ENCODE measurements at regions not wholly inside any gene's neighbourhood (a gene's known extent, or its start where the extent isn't known, plus 50 kb on each side); places are given as distances from the start of the nearest gene placed in this dataset.

DNA sequence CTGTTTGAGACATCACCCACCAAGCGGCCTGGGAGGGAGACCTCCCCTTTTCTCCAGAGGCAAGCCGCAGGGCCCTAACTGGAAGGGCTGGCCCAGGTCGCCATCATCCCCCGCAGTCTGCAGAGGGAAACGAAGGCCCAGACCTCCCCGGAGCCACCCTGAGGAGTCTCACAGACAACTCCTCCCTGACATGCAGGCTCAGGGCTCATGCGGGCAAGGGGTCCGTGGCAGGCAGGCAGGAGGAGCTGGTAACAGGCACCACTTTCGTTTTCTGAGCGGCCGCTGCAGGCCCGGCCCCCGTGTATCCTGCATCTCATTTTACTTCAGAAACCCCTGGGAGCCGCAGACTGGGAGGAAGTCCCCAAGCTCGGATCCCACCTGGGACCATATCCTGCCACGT is 192.0 kb upstream of the PPP1R26 start:
- no peaks in the 10 kb centered on the region for H3K9me3 ChIP-seq (replicated peaks; ENCODE audit: control insufficient read depth, insufficient read depth, low read depth, low read length)
- FAIRE-seq = no peak
- no peaks in the 10 kb centered on the region for H3K36me3 ChIP-seq (ENCODE audit: control insufficient read depth, insufficient read depth, low read length)
- no TSS peak for BruUV-seq (replicated peaks)
- peaks cover 26 to 49% of the 10 kb centered on the region in 2 experiments for H3K27me3 ChIP-seq (ENCODE audit: control insufficient read depth in 2 of 2, insufficient read depth in 2 of 2, low read length in 2 of 2)
- no peak for ATAC-seq
- 0% methylated on average over 11 of the region's 16 CpGs for WGBS (ENCODE audit: insufficient coverage, low coverage, missing lambda C conversion rate)
- no peak overlapping the region for H2AFZ ChIP-seq (ENCODE audit: low read depth, low read length)
- intact Hi-C loops (cut with micrococcal nuclease) (no loop called here), in situ Hi-C loops (cut with MboI) (no loop called here)
- H3K4me2 ChIP-seq (ENCODE audit: insufficient read depth, low read length) = no peak overlapping the region
- no peak overlapping the region for H3K4me3 ChIP-seq
- H3K27ac ChIP-seq (ENCODE audit: extremely low read depth, low read depth, low read length) = no peak overlapping the region
- ChIA-PET POLR2A (no interaction called here), CTCF (ENCODE audit: low intra/inter-chr PET ratio) (no interaction called here)
- H4K20me1 ChIP-seq (replicated peaks; ENCODE audit: control insufficient read depth, insufficient read depth, low read length) = peaks cover 10% of the 10 kb centered on the region; the same call in 1 of the 2 replicates
- no peak overlapping the region for H3K9ac ChIP-seq (ENCODE audit: insufficient read depth in 1 of 2, low read depth in 2 of 2, low read length in 2 of 2)
- no peaks in the 10 kb centered on the region for H3K79me2 ChIP-seq (ENCODE audit: control insufficient read depth, insufficient read depth, low read length)
- no peak for DNase-seq (ENCODE audit: extremely low read depth in 1 of 4, low spot score in 3 of 4)
- H3K4me1 ChIP-seq (replicated peaks in 1 of 2; ENCODE audit: control insufficient read depth in 2 of 2, insufficient read depth in 2 of 2, low read length in 2 of 2) = peaks cover 0 to 3% of the 10 kb centered on the region in 2 experiments; a peak in 1 of 5 replicates
- TF ChIP-seq CEBPG (CRISPR knock-in tag; IDR thresholded peaks at IDR 0.05) (no peak), CEBPG (tag; conservative IDR thresholded peaks at IDR 0.05 in 1 of 2, IDR thresholded peaks at IDR 0.05 in 1 of 2) (no peak), HDAC2 (IDR thresholded peaks at IDR 0.05) (no peak), ZBTB1 (CRISPR knock-in tag; IDR thresholded peaks at IDR 0.05; ENCODE audit: borderline replicate concordance, low read depth) (no peak)
- no peaks in the 10 kb centered on the region for H3K9me1 ChIP-seq (ENCODE audit: control insufficient read depth, insufficient read depth, low read length)

DNA sequence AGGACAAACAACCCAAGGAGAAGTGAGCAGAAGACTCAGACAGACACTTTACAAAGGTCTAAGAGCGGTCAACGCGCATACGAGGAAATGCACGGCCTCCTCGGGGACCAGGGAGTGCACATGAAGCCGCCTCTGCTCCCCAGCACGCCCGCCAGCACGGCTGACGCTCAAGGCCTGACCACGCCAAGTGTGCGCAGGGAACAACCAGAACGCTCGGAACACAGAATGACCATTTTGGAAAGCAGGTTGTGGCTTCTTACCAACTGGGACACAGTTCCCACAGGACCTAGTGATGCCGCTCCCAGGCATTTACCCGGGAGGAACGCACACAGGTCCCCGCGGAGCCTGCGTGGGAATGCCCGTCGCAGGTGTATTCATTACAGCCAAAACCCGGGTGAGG is 191.5 kb upstream of the PPP1R26 start:
- no peak overlapping the region for H3K4me3 ChIP-seq
- peaks cover 10% of the 10 kb centered on the region; the same call in 1 of the 2 replicates for H4K20me1 ChIP-seq (replicated peaks; ENCODE audit: control insufficient read depth, insufficient read depth, low read length)
- FAIRE-seq (no peak), DNase-seq (ENCODE audit: extremely low read depth in 1 of 4, low spot score in 3 of 4) (no peak), ATAC-seq (no peak)
- in situ Hi-C loops (cut with MboI) (no loop called here), intact Hi-C loops (cut with micrococcal nuclease) (no loop called here)
- ChIA-PET CTCF (ENCODE audit: low intra/inter-chr PET ratio) (no interaction called here), POLR2A (interaction anchor here (0.9 kb wide), 1 partner anchor 15 kb away, joined by 4 read pairs; no protein-coding TSS in a partner anchor)
- H3K4me1 ChIP-seq (replicated peaks in 1 of 2; ENCODE audit: control insufficient read depth in 2 of 2, insufficient read depth in 2 of 2, low read length in 2 of 2) = peaks cover 0 to 3% of the 10 kb centered on the region in 2 experiments; a peak in 1 of 5 replicates
- no TSS peak for BruUV-seq (replicated peaks)
- H3K9me3 ChIP-seq (replicated peaks; ENCODE audit: control insufficient read depth, insufficient read depth, low read depth, low read length) = no peaks in the 10 kb centered on the region
- no peaks in the 10 kb centered on the region for H3K36me3 ChIP-seq (ENCODE audit: control insufficient read depth, insufficient read depth, low read length)
- no peak overlapping the region for H3K27ac ChIP-seq (ENCODE audit: extremely low read depth, low read depth, low read length)
- peaks cover 26 to 47% of the 10 kb centered on the region in 2 experiments for H3K27me3 ChIP-seq (ENCODE audit: control insufficient read depth in 2 of 2, insufficient read depth in 2 of 2, low read length in 2 of 2)
- H3K79me2 ChIP-seq (ENCODE audit: control insufficient read depth, insufficient read depth, low read length) = no peaks in the 10 kb centered on the region
- WGBS (ENCODE audit: insufficient coverage, low coverage, missing lambda C conversion rate) = 1% methylated on average over 24 of the region's 24 CpGs
- H3K9ac ChIP-seq (ENCODE audit: insufficient read depth in 1 of 2, low read depth in 2 of 2, low read length in 2 of 2) = no peak overlapping the region
- no peak overlapping the region for H2AFZ ChIP-seq (ENCODE audit: low read depth, low read length)
- H3K9me1 ChIP-seq (ENCODE audit: control insufficient read depth, insufficient read depth, low read length) = no peaks in the 10 kb centered on the region
- H3K4me2 ChIP-seq (ENCODE audit: insufficient read depth, low read length) = no peak overlapping the region
- TF ChIP-seq, protein P1, sequence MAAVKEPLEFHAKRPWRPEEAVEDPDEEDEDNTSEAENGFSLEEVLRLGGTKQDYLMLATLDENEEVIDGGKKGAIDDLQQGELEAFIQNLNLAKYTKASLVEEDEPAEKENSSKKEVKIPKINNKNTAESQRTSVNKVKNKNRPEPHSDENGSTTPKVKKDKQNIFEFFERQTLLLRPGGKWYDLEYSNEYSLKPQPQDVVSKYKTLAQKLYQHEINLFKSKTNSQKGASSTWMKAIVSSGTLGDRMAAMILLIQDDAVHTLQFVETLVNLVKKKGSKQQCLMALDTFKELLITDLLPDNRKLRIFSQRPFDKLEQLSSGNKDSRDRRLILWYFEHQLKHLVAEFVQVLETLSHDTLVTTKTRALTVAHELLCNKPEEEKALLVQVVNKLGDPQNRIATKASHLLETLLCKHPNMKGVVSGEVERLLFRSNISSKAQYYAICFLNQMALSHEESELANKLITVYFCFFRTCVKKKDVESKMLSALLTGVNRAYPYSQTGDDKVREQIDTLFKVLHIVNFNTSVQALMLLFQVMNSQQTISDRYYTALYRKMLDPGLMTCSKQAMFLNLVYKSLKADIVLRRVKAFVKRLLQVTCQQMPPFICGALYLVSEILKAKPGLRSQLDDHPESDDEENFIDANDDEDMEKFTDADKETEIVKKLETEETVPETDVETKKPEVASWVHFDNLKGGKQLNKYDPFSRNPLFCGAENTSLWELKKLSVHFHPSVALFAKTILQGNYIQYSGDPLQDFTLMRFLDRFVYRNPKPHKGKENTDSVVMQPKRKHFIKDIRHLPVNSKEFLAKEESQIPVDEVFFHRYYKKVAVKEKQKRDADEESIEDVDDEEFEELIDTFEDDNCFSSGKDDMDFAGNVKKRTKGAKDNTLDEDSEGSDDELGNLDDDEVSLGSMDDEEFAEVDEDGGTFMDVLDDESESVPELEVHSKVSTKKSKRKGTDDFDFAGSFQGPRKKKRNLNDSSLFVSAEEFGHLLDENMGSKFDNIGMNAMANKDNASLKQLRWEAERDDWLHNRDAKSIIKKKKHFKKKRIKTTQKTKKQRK (IDR thresholded peaks at IDR 0.05; ENCODE audit: borderline replicate concordance, low read depth, low read length) = no peak
- TF ChIP-seq BACH1 (tag; IDR thresholded peaks at IDR 0.05) (no peak), CBX8 (IDR thresholded peaks at IDR 0.05; ENCODE audit: borderline replicate concordance, extremely low read depth, low read depth, low read length, poor library complexity, severe bottlenecking) (no peak), CHD4 (IDR thresholded peaks at IDR 0.05; ENCODE audit: insufficient read depth, insufficient replicate concordance, low read depth, low read length, poor library complexity, severe bottlenecking) (no peak)
- TF ChIP-seq, protein P2, sequence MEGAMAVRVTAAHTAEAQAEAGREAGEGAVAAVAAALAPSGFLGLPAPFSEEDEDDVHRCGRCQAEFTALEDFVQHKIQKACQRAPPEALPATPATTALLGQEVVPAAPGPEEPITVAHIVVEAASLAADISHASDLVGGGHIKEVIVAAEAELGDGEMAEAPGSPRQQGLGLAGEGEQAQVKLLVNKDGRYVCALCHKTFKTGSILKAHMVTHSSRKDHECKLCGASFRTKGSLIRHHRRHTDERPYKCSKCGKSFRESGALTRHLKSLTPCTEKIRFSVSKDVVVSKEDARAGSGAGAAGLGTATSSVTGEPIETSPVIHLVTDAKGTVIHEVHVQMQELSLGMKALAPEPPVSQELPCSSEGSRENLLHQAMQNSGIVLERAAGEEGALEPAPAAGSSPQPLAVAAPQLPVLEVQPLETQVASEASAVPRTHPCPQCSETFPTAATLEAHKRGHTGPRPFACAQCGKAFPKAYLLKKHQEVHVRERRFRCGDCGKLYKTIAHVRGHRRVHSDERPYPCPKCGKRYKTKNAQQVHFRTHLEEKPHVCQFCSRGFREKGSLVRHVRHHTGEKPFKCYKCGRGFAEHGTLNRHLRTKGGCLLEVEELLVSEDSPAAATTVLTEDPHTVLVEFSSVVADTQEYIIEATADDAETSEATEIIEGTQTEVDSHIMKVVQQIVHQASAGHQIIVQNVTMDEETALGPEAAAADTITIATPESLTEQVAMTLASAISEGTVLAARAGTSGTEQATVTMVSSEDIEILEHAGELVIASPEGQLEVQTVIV (CRISPR knock-in tag; IDR thresholded peaks at IDR 0.05; ENCODE audit: borderline replicate concordance) = no peak

All from K562 (cell line).